Fibroblast of skin of left quadriceps (primary cell): ENCODE measurements at regions not wholly inside any gene's neighbourhood (a gene's known extent, or its start where the extent isn't known, plus 50 kb on each side); places are given as distances from the start of the nearest gene placed in this dataset.
"Not testable (repeated sequence)": the region's sequence is repeated elsewhere in the genome, so short reads cannot be mapped to it uniquely, and the experiment has no call there.

Experiments used
- DNase-seq, 2 experiments: peaks; one replicate each; pipeline ENCODE4 v3.0.0-alpha.2; 2013; ENCODE audit warnings: low read depth in 2 of 2

- no peak for DNase-seq
Observed at GRCh38 chr1:229885568-229886495, 181.2 kb upstream of the GALNT2 start.

GRCh38 chr1:229886636-229887035 lies 180.4 kb upstream of the GALNT2 start:
- DNase-seq, result no peak

GRCh38 chr1:229887043-229887822 lies 179.8 kb upstream of the GALNT2 start:
- DNase-seq, result no peak

- DNase-seq, result no peak
Observed at GRCh38 chr1:229888157-229888556, 178.9 kb upstream of the GALNT2 start.

- no peak for DNase-seq
Observed at GRCh38 chr1:229888561-229889001, 178.5 kb upstream of the GALNT2 start.

- no peak for DNase-seq
Observed at GRCh38 chr1:229889031-229889517, 178.0 kb upstream of the GALNT2 start.

GRCh38 chr1:229891227-229891626 lies 175.8 kb upstream of the GALNT2 start:
- DNase-seq, result no peak

GRCh38 chr1:229892515-229893117 lies 174.4 kb upstream of the GALNT2 start:
- no peak for DNase-seq

GRCh38 chr1:229893762-229894444 lies 173.1 kb upstream of the GALNT2 start:
- no peak for DNase-seq

- no peak for DNase-seq
Observed at GRCh38 chr1:229894532-229894931, 172.5 kb upstream of the GALNT2 start.

GRCh38 chr1:229895605-229896004 lies 171.4 kb upstream of the GALNT2 start:
- DNase-seq, result no peak

GRCh38 chr1:229896306-229896705 lies 170.7 kb upstream of the GALNT2 start:
- DNase-seq, result no peak

- DNase-seq, result no peak
Observed at GRCh38 chr1:229896861-229897260, 170.2 kb upstream of the GALNT2 start.

GRCh38 chr1:229897501-229897900 lies 169.5 kb upstream of the GALNT2 start:
- no peak for DNase-seq

GRCh38 chr1:229900220-229900619 lies 166.8 kb upstream of the GALNT2 start:
- DNase-seq, result no peak

GRCh38 chr1:229905031-229905545 lies 161.9 kb upstream of the GALNT2 start:
- DNase-seq, result no peak

- DNase-seq, result no peak
Observed at GRCh38 chr1:229905652-229906051, 161.4 kb upstream of the GALNT2 start.

- DNase-seq, result no peak
Observed at GRCh38 chr1:229907884-229908638, 159.0 kb upstream of the GALNT2 start.

- no peak for DNase-seq
Observed at GRCh38 chr1:229908689-229909088, 158.3 kb upstream of the GALNT2 start.

GRCh38 chr1:229913489-229913888 lies 153.5 kb upstream of the GALNT2 start:
- DNase-seq, result no peak

GRCh38 chr1:229919488-229919887 lies 147.6 kb upstream of the GALNT2 start:
- not testable (repeated sequence) for DNase-seq
